Esophagus (tissue), 2 donors: ENCODE measurements at regions not wholly inside any gene's neighbourhood (a gene's known extent, or its start where the extent isn't known, plus 50 kb on each side); places are given as distances from the start of the nearest gene placed in this dataset.

Source experiments
- H3K27ac ChIP-seq, 2 donors: one replicate each; pipeline ENCODE4 v1.5.1; 2013; ENCODE audit warnings: low read depth in 2 of 2, mild to moderate bottlenecking in 2 of 2, inconsistent platforms in 1 of 2, low read length in 1 of 2, moderate library complexity in 1 of 2
- H3K27me3 ChIP-seq, 2 donors: one replicate each; pipeline ENCODE4 v1.6.1; 2013; ENCODE audit warnings: low read length in 2 of 2, control low read depth in 1 of 2, mild to moderate bottlenecking in 1 of 2; ENCODE audit not compliant: insufficient read depth in 2 of 2, control insufficient read depth in 1 of 2
- H3K36me3 ChIP-seq, 2 donors: one replicate each; pipeline ENCODE4 v1.6.1; 2013; ENCODE audit warnings: low read length in 1 of 2; ENCODE audit not compliant: control insufficient read depth in 2 of 2, insufficient read depth in 2 of 2
- H3K4me1 ChIP-seq, 2 donors: one replicate each; pipeline ENCODE4 v1.6.1; 2013; ENCODE audit warnings: low read length in 1 of 2; ENCODE audit not compliant: control insufficient read depth in 2 of 2, insufficient read depth in 2 of 2
- H3K4me3 ChIP-seq, 2 donors: one replicate each; pipeline ENCODE4 v1.5.1; 2013; ENCODE audit warnings: low read length in 2 of 2, mild to moderate bottlenecking in 2 of 2, low read depth in 1 of 2, moderate library complexity in 1 of 2
- H3K9me3 ChIP-seq, 2 donors: one replicate each; pipeline ENCODE4 v1.6.1; 2013; ENCODE audit warnings: mild to moderate bottlenecking in 2 of 2, low read depth in 1 of 2, low read length in 1 of 2, moderate library complexity in 1 of 2; ENCODE audit not compliant: control insufficient read depth in 2 of 2, insufficient read depth in 1 of 2
- WGBS, 2 donors: extraction: QIAGEN DNeasy Blood & Tissue Kit; methylation state at CpG; one replicate each; pipeline ENCODE4 v1.1.7; 2013; 5-methylcytosine and 5-hydroxymethylcytosine counted together
- donor health status: healthy with polysubstance abuse.
- donor health status: Bipolar disorder and iron deficiency.

DNA sequence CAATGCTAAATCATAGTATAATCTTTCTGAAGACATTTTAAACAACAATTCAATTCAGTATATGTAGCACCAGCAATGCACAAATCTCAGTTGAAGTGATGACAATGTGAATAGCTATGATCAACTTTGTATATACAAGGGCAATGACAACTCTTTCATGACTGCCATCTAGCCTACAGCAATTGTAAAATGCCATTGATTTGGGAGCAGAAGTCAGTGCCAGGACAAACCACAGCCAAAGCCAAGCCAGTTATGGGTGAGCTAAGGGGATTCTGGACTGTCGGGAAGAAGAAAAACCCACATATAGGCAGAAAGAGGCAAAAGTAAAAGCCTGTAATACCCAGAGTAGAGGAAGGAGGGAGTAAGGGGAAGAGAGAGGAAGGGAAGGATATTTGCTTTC lies 238.6 kb downstream of the MID1IP1 start:
- Histone ChIP-seq H3K27me3 (peaks cover 0 to 9% of the 10 kb centered on the region in 2 donors), H3K9me3 (no peaks in the 10 kb centered on the region), H3K4me1 (no peaks in the 10 kb centered on the region), H3K4me3 (no peak overlapping the region), H3K36me3 (no peaks in the 10 kb centered on the region), H3K27ac (no peak overlapping the region)
- WGBS, 2 donors: 48 to 71% methylated on average over 1 of the region's 1 CpG

- 53 to 89% methylated on average over 2 of the region's 2 CpGs for WGBS, 2 donors
- Histone ChIP-seq H3K27me3 (no peaks in the 10 kb centered on the region), H3K4me1 (no peaks in the 10 kb centered on the region), H3K9me3 (no peaks in the 10 kb centered on the region), H3K36me3 (no peaks in the 10 kb centered on the region), H3K4me3 (no peak overlapping the region), H3K27ac (no peak overlapping the region)
These were observed 242.7 kb downstream of the MID1IP1 start for GRCh38 chrX:39043838-39044550.

GRCh38 chrX:39047174-39047573 lies 245.9 kb downstream of the MID1IP1 start:
- Histone ChIP-seq H3K4me3 (no peak overlapping the region), H3K27me3 (peaks cover 0 to 3% of the 10 kb centered on the region in 2 donors), H3K9me3 (no peaks in the 10 kb centered on the region), H3K4me1 (no peaks in the 10 kb centered on the region), H3K36me3 (no peaks in the 10 kb centered on the region), H3K27ac (no peak overlapping the region)
- 65 to 82% methylated on average over 2 of the region's 2 CpGs for WGBS, 2 donors

GRCh38 chrX:39049975-39050374 lies 248.7 kb downstream of the MID1IP1 start:
- H3K4me3 ChIP-seq: no peak overlapping the region
- H3K27me3 ChIP-seq: peaks cover 0 to 3% of the 10 kb centered on the region in 2 donors
- H3K27ac ChIP-seq: peak overlapping the region; percentile 4 to 30
- whole genome bisulfite sequencing, 2 donors: 57 to 69% methylated on average over 2 of the region's 2 CpGs
- no peaks in the 10 kb centered on the region for H3K9me3 ChIP-seq
- no peaks in the 10 kb centered on the region for H3K4me1 ChIP-seq
- no peaks in the 10 kb centered on the region for H3K36me3 ChIP-seq

- WGBS, 2 donors: 45 to 78% methylated on average over 4 of the region's 4 CpGs
- Histone ChIP-seq H3K27me3 (peaks cover 0 to 3% of the 10 kb centered on the region in 2 donors), H3K9me3 (no peaks in the 10 kb centered on the region), H3K4me1 (no peaks in the 10 kb centered on the region), H3K27ac (peak overlapping the region in 1 of 2 donors; percentile 4), H3K36me3 (no peaks in the 10 kb centered on the region), H3K4me3 (no peak overlapping the region)
These were observed 249.2 kb downstream of the MID1IP1 start for GRCh38 chrX:39050427-39050826.

- H3K27me3 ChIP-seq: peaks cover 0 to 3% of the 10 kb centered on the region in 2 donors
- H3K36me3 ChIP-seq: no peaks in the 10 kb centered on the region
- H3K27ac ChIP-seq: no peak overlapping the region
- no peaks in the 10 kb centered on the region for H3K4me1 ChIP-seq
- no peak overlapping the region for H3K4me3 ChIP-seq
- peaks cover 0 to 4% of the 10 kb centered on the region in 2 donors for H3K9me3 ChIP-seq
- 85 to 87% methylated on average over 2 of the region's 2 CpGs for WGBS, 2 donors
These were observed 251.5 kb downstream of the MID1IP1 start for GRCh38 chrX:39052751-39053150.

- no peaks in the 10 kb centered on the region for H3K4me1 ChIP-seq
These were observed 257.5 kb downstream of the MID1IP1 start for GRCh38 chrX:39058724-39059123.

GRCh38 chrX:39059866-39060265 lies 258.6 kb downstream of the MID1IP1 start:
- Histone ChIP-seq H3K27ac (no peak overlapping the region), H3K36me3 (no peaks in the 10 kb centered on the region), H3K4me3 (no peak overlapping the region), H3K9me3 (peaks cover 0 to 6% of the 10 kb centered on the region in 2 donors), H3K27me3 (no peaks in the 10 kb centered on the region), H3K4me1 (no peaks in the 10 kb centered on the region)

More at GRCh38 chrX:39058724-39059123, 257.5 kb downstream of the MID1IP1 start:
- 50 to 78% methylated on average over 3 of the region's 3 CpGs for WGBS, 2 donors
- Histone ChIP-seq H3K27ac (no peak overlapping the region), H3K36me3 (no peaks in the 10 kb centered on the region), H3K4me3 (no peak overlapping the region), H3K9me3 (peaks cover 0 to 6% of the 10 kb centered on the region in 2 donors), H3K27me3 (no peaks in the 10 kb centered on the region)

DNA sequence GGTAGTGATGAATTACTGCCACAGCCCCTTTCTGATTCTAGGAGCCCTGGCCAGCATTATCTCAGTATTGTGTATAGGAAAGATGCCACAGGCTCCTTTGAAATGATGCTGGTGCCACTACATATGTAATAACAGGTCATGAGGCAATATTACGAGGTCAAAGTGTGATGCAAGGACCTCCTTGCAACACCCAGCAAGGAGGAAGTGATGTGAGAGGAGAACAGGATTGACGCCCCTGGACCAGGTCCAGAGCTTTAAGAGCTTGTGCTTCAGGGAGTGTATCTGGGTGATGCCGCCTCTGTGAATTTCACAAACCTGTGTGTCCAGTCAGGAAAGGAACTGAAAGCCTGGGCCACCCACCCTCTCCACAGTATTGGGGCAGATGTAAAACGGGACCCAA lies 261.8 kb downstream of the MID1IP1 start:
- H3K27me3 ChIP-seq: peaks cover 0 to 2% of the 10 kb centered on the region in 2 donors
- H3K4me1 ChIP-seq: no peaks in the 10 kb centered on the region
- H3K27ac ChIP-seq: peak overlapping the region in 1 of 2 donors; percentile 50
- no peak overlapping the region for H3K4me3 ChIP-seq
- H3K9me3 ChIP-seq: peaks cover 0 to 2% of the 10 kb centered on the region in 2 donors
- 54 to 60% methylated on average over 4 of the region's 4 CpGs for WGBS, 2 donors
- no peaks in the 10 kb centered on the region for H3K36me3 ChIP-seq

- peak overlapping the region in 1 of 2 donors; percentile 50 for H3K27ac ChIP-seq
- no peak overlapping the region for H3K4me3 ChIP-seq
- H3K9me3 ChIP-seq: peaks cover 0 to 2% of the 10 kb centered on the region in 2 donors
- H3K27me3 ChIP-seq: peaks cover 0 to 3% of the 10 kb centered on the region in 2 donors
- no peaks in the 10 kb centered on the region for H3K4me1 ChIP-seq
- no peaks in the 10 kb centered on the region for H3K36me3 ChIP-seq
These were observed 262.4 kb downstream of the MID1IP1 start for GRCh38 chrX:39063702-39064101.
